Glutamatergic neuron (in vitro differentiated cells): ENCODE measurements at regions not wholly inside any gene's neighbourhood (a gene's known extent, or its start where the extent isn't known, plus 50 kb on each side); places are given as distances from the start of the nearest gene placed in this dataset.

Experiments
- DNase-seq: peaks from one replicate; pipeline ENCODE4 v3.0.0; 2022
- H3K27ac Mint-ChIP-seq: one replicate; pipeline ENCODE4 v1.8.0; 2020; ENCODE audit warnings: mild to moderate bottlenecking, mixed read lengths, inconsistent platforms; ENCODE audit not compliant: unreplicated experiment
- H3K27me3 Mint-ChIP-seq: one replicate; pipeline ENCODE4 v1.8.0; 2020; ENCODE audit warnings: mild to moderate bottlenecking, moderate library complexity, mixed read lengths, inconsistent platforms; ENCODE audit not compliant: unreplicated experiment
- H3K36me3 Mint-ChIP-seq: one replicate; pipeline ENCODE4 v1.8.0; 2020; ENCODE audit warnings: mild to moderate bottlenecking, mixed read lengths, inconsistent platforms; ENCODE audit not compliant: unreplicated experiment
- H3K4me1 Mint-ChIP-seq: one replicate; pipeline ENCODE4 v1.8.0; 2020; ENCODE audit warnings: mild to moderate bottlenecking, low read depth, mixed read lengths, inconsistent platforms; ENCODE audit not compliant: unreplicated experiment
- H3K4me3 Mint-ChIP-seq: one replicate; pipeline ENCODE4 v1.8.0; 2020; ENCODE audit warnings: mild to moderate bottlenecking, mixed read lengths, inconsistent platforms; ENCODE audit not compliant: unreplicated experiment
- H3K9me3 Mint-ChIP-seq: one replicate; pipeline ENCODE4 v1.8.0; 2020; ENCODE audit warnings: mild to moderate bottlenecking, moderate library complexity, mixed read lengths, inconsistent platforms; ENCODE audit not compliant: unreplicated experiment
- CTCF ChIP-seq: fragments of 200-600 bp; sonication (generic); IDR thresholded peaks from one replicate; pipeline ENCODE4 v1.5.0; 2021; ENCODE audit not compliant: partially characterized antibody, unreplicated experiment

- Mint-ChIP-seq H3K27ac (no peak overlapping the region), H3K36me3 (no peaks in the 10 kb centered on the region), H3K9me3 (no peaks in the 10 kb centered on the region), H3K4me1 (no peaks in the 10 kb centered on the region), H3K4me3 (no peak overlapping the region), H3K27me3 (no peaks in the 10 kb centered on the region)
- TF ChIP-seq CTCF: no peak
- DNase-seq: no peak
Observed at GRCh38 chr13:34230271-34230670, 412.3 kb downstream of the RFC3 start.

DNA sequence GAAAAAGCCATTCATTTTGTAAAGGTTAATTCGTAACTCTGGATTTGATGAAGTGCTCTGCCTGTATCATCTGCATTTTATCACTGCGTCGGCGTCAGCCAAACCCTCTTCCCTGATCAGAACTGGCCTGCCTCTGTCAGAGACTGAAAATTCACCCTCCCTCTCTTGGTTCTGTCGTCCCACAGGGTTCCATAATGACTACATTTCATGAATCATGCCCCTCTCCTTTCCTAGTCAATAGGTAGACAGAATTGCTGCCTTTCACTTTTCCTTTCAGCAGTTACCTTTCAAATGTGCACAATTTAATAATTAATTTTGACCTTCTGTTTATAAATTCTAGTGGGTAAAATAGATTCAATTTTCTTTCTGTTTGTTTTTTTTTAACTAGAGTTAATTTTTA is 423.4 kb downstream of the RFC3 start:
- no peak for TF ChIP-seq CTCF
- no peaks in the 10 kb centered on the region for H3K4me1 Mint-ChIP-seq
- H3K36me3 Mint-ChIP-seq: no peaks in the 10 kb centered on the region
- no peaks in the 10 kb centered on the region for H3K9me3 Mint-ChIP-seq
- no peak overlapping the region for H3K27ac Mint-ChIP-seq
- no peak for DNase-seq
- H3K4me3 Mint-ChIP-seq: no peak overlapping the region
- H3K27me3 Mint-ChIP-seq: no peaks in the 10 kb centered on the region

DNA sequence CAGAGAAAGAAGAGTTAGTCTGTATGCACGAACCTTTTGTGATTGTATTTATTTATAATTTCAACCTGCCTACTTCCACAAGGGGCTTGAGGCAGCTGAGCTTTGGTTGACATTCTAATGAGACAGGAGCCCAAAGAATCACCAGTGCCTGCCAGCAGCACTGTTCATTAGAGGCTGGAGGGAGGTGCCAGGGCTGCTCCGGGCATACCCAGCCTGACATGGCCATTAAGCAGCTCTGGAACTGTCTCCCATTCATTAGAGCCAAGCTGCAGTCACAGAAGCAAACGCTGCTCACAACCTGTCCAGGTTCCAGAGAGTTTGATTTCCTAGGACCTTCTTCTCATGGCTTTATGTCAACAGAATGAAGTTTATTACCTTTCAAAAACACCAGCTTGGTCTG is 425.5 kb downstream of the RFC3 start:
- Mint-ChIP-seq H3K9me3 (no peaks in the 10 kb centered on the region), H3K27me3 (no peaks in the 10 kb centered on the region), H3K4me3 (no peak overlapping the region), H3K4me1 (no peaks in the 10 kb centered on the region), H3K27ac (no peak overlapping the region), H3K36me3 (no peaks in the 10 kb centered on the region)
- TF ChIP-seq CTCF: no peak
- DNase-seq: no peak

- TF ChIP-seq CTCF: no peak
- no peak for DNase-seq
- no peaks in the 10 kb centered on the region for H3K4me1 Mint-ChIP-seq
- H3K27ac Mint-ChIP-seq: no peak overlapping the region
- H3K36me3 Mint-ChIP-seq: no peaks in the 10 kb centered on the region
- no peaks in the 10 kb centered on the region for H3K27me3 Mint-ChIP-seq
- H3K4me3 Mint-ChIP-seq: no peak overlapping the region
- H3K9me3 Mint-ChIP-seq: no peaks in the 10 kb centered on the region
Observed at GRCh38 chr13:34246511-34246910, 428.6 kb downstream of the RFC3 start.

GRCh38 chr13:34247596-34247995 is 429.6 kb downstream of the RFC3 start:
- TF ChIP-seq CTCF: no peak
- no peaks in the 10 kb centered on the region for H3K4me1 Mint-ChIP-seq
- DNase-seq: no peak
- no peaks in the 10 kb centered on the region for H3K9me3 Mint-ChIP-seq
- H3K36me3 Mint-ChIP-seq: no peaks in the 10 kb centered on the region
- no peaks in the 10 kb centered on the region for H3K27me3 Mint-ChIP-seq
- H3K4me3 Mint-ChIP-seq: no peak overlapping the region
- no peak overlapping the region for H3K27ac Mint-ChIP-seq
